ENCODE measurements at regions not wholly inside any gene's neighbourhood (a gene's known extent, or its start where the extent isn't known, plus 50 kb on each side); places are given as distances from the start of the nearest gene placed in this dataset.

GRCh38 chr11:110028921-110029320, 64.3 kb upstream of the ZC3H12C start:
- DNase-seq (ENCODE audit: low spot score): no peak

GRCh38 chr11:110029714-110030113, 63.5 kb upstream of the ZC3H12C start:
- DNase-seq (ENCODE audit: low spot score): no peak

GRCh38 chr11:110031171-110031570, 62.0 kb upstream of the ZC3H12C start:
- no peak for DNase-seq (ENCODE audit: low spot score)

DNA sequence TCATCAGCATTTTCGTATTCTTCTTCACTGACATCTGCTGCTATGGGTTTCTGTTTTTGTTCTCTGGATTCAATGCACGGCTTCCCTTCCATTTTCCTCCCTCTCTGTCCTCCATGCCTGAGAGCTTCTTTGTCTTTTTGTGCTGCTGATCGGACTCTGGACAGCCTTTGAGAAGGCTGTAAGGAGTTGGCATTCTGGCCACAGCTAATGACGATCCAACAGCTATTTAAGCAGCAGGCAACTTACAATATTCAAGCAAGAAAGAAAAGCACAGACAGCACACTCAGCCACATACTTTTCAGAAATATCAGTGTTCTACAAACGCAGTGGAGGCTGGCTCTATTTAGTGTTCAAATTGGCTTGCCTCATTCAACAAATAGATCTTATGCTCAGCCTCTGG, 60.9 kb upstream of the ZC3H12C start:
- no peak for DNase-seq (ENCODE audit: low spot score)

DNA sequence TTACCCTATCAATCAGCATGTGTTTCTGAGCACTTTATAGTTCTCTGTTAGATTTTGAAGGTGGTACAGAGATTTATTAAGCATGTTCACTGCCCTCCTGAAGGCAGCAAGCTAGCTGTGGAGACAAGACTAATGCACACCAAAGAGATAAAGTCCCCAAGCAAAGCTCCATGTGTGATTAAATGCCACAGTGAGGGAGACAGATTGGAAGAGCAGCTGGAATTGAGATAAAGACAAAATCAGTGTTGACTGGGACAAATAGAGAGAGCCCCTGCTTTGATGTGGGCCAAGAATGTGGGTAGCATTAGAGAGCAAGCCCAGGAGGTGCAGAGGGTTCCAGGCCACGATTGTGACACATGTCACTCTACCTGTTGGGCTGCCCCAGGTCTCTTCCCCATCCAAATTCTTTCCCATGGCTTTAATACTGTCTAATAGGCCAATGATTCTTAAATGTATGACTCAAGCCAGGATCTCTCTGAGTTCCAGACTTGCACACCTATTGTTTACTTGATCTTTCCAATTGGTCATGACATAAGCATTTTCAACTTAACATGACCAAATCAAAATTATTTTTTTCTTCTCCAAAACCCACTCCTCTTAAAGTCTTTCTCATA, 60.1 kb upstream of the ZC3H12C start:
- no peak for DNase-seq (ENCODE audit: low spot score)

DNA sequence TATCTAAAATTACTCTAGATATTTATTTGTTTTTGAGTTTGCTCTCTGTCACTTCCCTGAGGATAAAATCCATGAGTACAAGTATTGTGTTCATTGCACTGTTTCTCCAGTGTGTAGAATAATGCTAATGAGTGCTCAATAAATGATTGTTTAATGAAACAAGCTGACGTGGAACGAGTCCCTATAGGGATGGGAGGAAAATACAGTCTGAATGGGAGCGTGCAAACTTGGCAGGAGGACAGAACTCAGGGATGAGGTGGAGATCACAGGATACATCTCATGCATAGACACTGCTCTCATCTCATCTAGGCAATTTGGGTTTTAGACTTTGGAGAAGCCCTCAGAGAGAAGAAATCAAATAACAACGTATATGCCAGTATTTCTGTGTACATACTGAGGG, 58.4 kb upstream of the ZC3H12C start:
- no peak for DNase-seq (ENCODE audit: low spot score)

- DNase-seq (ENCODE audit: low spot score): no peak
Measured at GRCh38 chr11:110035357-110035756, 57.8 kb upstream of the ZC3H12C start.

- DNase-seq (ENCODE audit: low spot score): no peak
Measured at GRCh38 chr11:110038201-110038600, 55.0 kb upstream of the ZC3H12C start.
